OCI-LY1 (cell line): ENCODE measurements at regions not wholly inside any gene's neighbourhood (a gene's known extent, or its start where the extent isn't known, plus 50 kb on each side); places are given as distances from the start of the nearest gene placed in this dataset.
"Not testable (repeated sequence)": the region's sequence is repeated elsewhere in the genome, so short reads cannot be mapped to it uniquely, and the experiment has no call there.

ENCODE experiments used
- H2AFZ ChIP-seq: fragments of 200-600 bp; sonication (generic), shearing (Covaris generic); 2 replicates; pipeline ENCODE4 v1.6.0; 2014; ENCODE audit warnings: antibody characterized with exemption, mild to moderate bottlenecking, low read length
- H3F3A ChIP-seq: fragments of 200-600 bp; sonication (generic), shearing (Covaris generic); 2 replicates; pipeline ENCODE4 v1.6.0; 2014; ENCODE audit warnings: mild to moderate bottlenecking, antibody characterized with exemption, low read length, moderate library complexity; ENCODE audit not compliant: insufficient read depth
- H3K27ac ChIP-seq: fragments of 200-600 bp; sonication (generic); 2 replicates; pipeline ENCODE4 v1.5.1; 2014; ENCODE audit warnings: low read length, mixed run types, mild to moderate bottlenecking, low read depth; ENCODE audit not compliant: poor library complexity, severe bottlenecking
- H3K27me3 ChIP-seq: fragments of 200-600 bp; sonication (generic); 2 replicates; pipeline ENCODE4 v1.6.0; 2014; ENCODE audit warnings: antibody characterized with exemption, mild to moderate bottlenecking, low read length, moderate library complexity; ENCODE audit not compliant: insufficient read depth
- H3K36me3 ChIP-seq: fragments of 200-600 bp; sonication (generic); 2 replicates; pipeline ENCODE4 v1.6.1; 2014; ENCODE audit warnings: mild to moderate bottlenecking, antibody characterized with exemption, low read length, moderate library complexity, mixed read lengths; ENCODE audit not compliant: insufficient read depth
- H3K4me1 ChIP-seq: fragments of 200-600 bp; sonication (generic); 2 replicates; pipeline ENCODE4 v1.5.1; 2014; ENCODE audit warnings: mild to moderate bottlenecking, low read length, moderate library complexity; ENCODE audit not compliant: insufficient read depth, severe bottlenecking
- H3K4me2 ChIP-seq: fragments of 200-600 bp; sonication (generic), shearing (Covaris generic); 2 replicates; pipeline ENCODE4 v1.6.1; 2014; ENCODE audit warnings: low read length
- H3K4me3 ChIP-seq: fragments of 200-600 bp; sonication (generic); 2 replicates; pipeline ENCODE4 v1.5.1; 2014; ENCODE audit warnings: low read length, low read depth, mild to moderate bottlenecking, mixed read lengths; ENCODE audit not compliant: poor library complexity, severe bottlenecking
- H3K79me2 ChIP-seq: fragments of 200-600 bp; shearing (Covaris generic); 2 replicates; pipeline ENCODE4 v1.6.1; 2016; ENCODE audit warnings: mixed run types, low read length, mixed read lengths; ENCODE audit not compliant: insufficient read depth
- H3K9ac ChIP-seq: fragments of 200-600 bp; sonication (generic), shearing (Covaris generic); 2 replicates; pipeline ENCODE4 v1.6.1; 2014; ENCODE audit warnings: mild to moderate bottlenecking, low read length, mixed read lengths
- H3K9me2 ChIP-seq: fragments of 200-600 bp; sonication (generic), shearing (Covaris generic); 2 replicates; pipeline ENCODE4 v1.6.1; 2014; ENCODE audit warnings: low read depth, mild to moderate bottlenecking, low read length, mixed read lengths
- H3K9me3 ChIP-seq: fragments of 200-600 bp; shearing (Covaris generic); 2 replicates; pipeline ENCODE4 v1.6.1; 2014; ENCODE audit warnings: low read length, mixed read lengths
- H4K20me1 ChIP-seq: fragments of 200-600 bp; sonication (generic), shearing (Covaris generic); 2 replicates; pipeline ENCODE4 v1.6.0; 2016; ENCODE audit warnings: mild to moderate bottlenecking, low read length; ENCODE audit not compliant: insufficient read depth
- CTCF ChIP-seq: fragments of 200-600 bp; sonication (generic), shearing (Covaris generic); IDR thresholded peaks from 2 replicates; pipeline ENCODE4 v1.5.1; 2017; ENCODE audit warnings: mild to moderate bottlenecking, antibody characterized with exemption, low read length, moderate library complexity, mixed read lengths
- EZH2 ChIP-seq: fragments of 200-600 bp; sonication (generic), shearing (Covaris generic); IDR thresholded peaks from 2 replicates; pipeline ENCODE4 v1.8.0; 2017; ENCODE audit warnings: borderline replicate concordance, mixed run types, mild to moderate bottlenecking, antibody characterized with exemption, low read length, moderate library complexity, mixed read lengths

GRCh38 chr21:15211491-15212133 lies 146.8 kb upstream of the NRIP1 start:
- Histone ChIP-seq H3K4me1 (no peaks in the 10 kb centered on the region), H2AFZ (no peak overlapping the region), H3K4me2 (no peak overlapping the region), H3K36me3 (no peaks in the 10 kb centered on the region), H3K9me2 (no peaks in the 10 kb centered on the region; the same call in 1 of the 2 replicates), H3K4me3 (no peak overlapping the region), H3K9ac (no peak overlapping the region), H4K20me1 (no peaks in the 10 kb centered on the region), H3K27ac (no peak overlapping the region), H3F3A (no peaks in the 10 kb centered on the region), H3K27me3 (no peaks in the 10 kb centered on the region), H3K79me2 (no peaks in the 10 kb centered on the region), H3K9me3 (no peaks in the 10 kb centered on the region)
- TF ChIP-seq CTCF (no peak), EZH2 (no peak)

- no peak overlapping the region for H3K4me2 ChIP-seq
- no peaks in the 10 kb centered on the region for H3F3A ChIP-seq
- H3K9ac ChIP-seq = no peak overlapping the region
Observed at GRCh38 chr21:15212206-15212605, 147.4 kb upstream of the NRIP1 start.

GRCh38 chr21:15218476-15218875 lies 153.7 kb upstream of the NRIP1 start:
- not testable (repeated sequence) for H3K9me3 ChIP-seq, H3K27me3 ChIP-seq, H3K9ac ChIP-seq, H3K27ac ChIP-seq, H3K4me3 ChIP-seq, H3K4me2 ChIP-seq, H2AFZ ChIP-seq, H3F3A ChIP-seq, H3K79me2 ChIP-seq, H3K4me1 ChIP-seq, H3K9me2 ChIP-seq, H4K20me1 ChIP-seq, H3K36me3 ChIP-seq

More at GRCh38 chr21:15212206-15212605, 147.4 kb upstream of the NRIP1 start:
- Histone ChIP-seq H3K27ac (no peak overlapping the region), H3K79me2 (no peaks in the 10 kb centered on the region), H3K9me2 (no peaks in the 10 kb centered on the region; the same call in 1 of the 2 replicates), H3K36me3 (no peaks in the 10 kb centered on the region), H3K27me3 (no peaks in the 10 kb centered on the region), H2AFZ (no peak overlapping the region), H3K4me1 (no peaks in the 10 kb centered on the region), H3K9me3 (no peaks in the 10 kb centered on the region), H3K4me3 (no peak overlapping the region), H4K20me1 (no peaks in the 10 kb centered on the region)
- no peak for TF ChIP-seq EZH2
- TF ChIP-seq CTCF = no peak

- H3K4me2 ChIP-seq = no peak overlapping the region
- no peak overlapping the region for H3K27ac ChIP-seq
- H3F3A ChIP-seq = no peaks in the 10 kb centered on the region
Observed at GRCh38 chr21:15219039-15219438, 154.2 kb upstream of the NRIP1 start.

More at GRCh38 chr21:15219039-15219438, 154.2 kb upstream of the NRIP1 start:
- no peak overlapping the region for H2AFZ ChIP-seq
- H3K79me2 ChIP-seq = no peaks in the 10 kb centered on the region
- no peak for TF ChIP-seq EZH2
- TF ChIP-seq CTCF = no peak
- H3K9me2 ChIP-seq = no peaks in the 10 kb centered on the region
- H3K9ac ChIP-seq = no peak overlapping the region
- no peaks in the 10 kb centered on the region for H4K20me1 ChIP-seq
- no peaks in the 10 kb centered on the region for H3K4me1 ChIP-seq
- no peaks in the 10 kb centered on the region for H3K36me3 ChIP-seq
- H3K4me3 ChIP-seq = no peak overlapping the region
- no peaks in the 10 kb centered on the region for H3K27me3 ChIP-seq
- H3K9me3 ChIP-seq = no peaks in the 10 kb centered on the region
